A673 (cell line): ENCODE measurements at regions not wholly inside any gene's neighbourhood (a gene's known extent, or its start where the extent isn't known, plus 50 kb on each side); places are given as distances from the start of the nearest gene placed in this dataset.

Source experiments
- BruUV-seq: library from RNA; stranded (reverse); fragments of 400-500 nt; replicated peaks from 2 replicates; lab custom pipeline; 2021; lab: Mats Ljungman, UMichigan
- CTCF ChIA-PET: fragments of 300-600 bp; sonication (Branson Sonifier 250); formaldehyde crosslinking; loops from one replicate; lab custom pipeline; 2022; ENCODE audit warnings: antibody characterized with exemption; lab: Charles Lee
- POLR2A ChIA-PET: fragments of 300-600 bp; sonication (Branson Sonifier 250); formaldehyde crosslinking; loops from one replicate; lab custom pipeline; 2022; ENCODE audit warnings: antibody characterized with exemption; ENCODE audit not compliant: low non-redundant PET; lab: Charles Lee
- DNase-seq: peaks from one replicate; pipeline ENCODE4 v3.0.0-alpha.2; 2015; ENCODE audit warnings: low spot score
- H3K27ac ChIP-seq: fragments of 200-600 bp; sonication (generic); 2 replicates; pipeline ENCODE4 v1.5.1; 2016; ENCODE audit warnings: mixed run types, low read depth, mild to moderate bottlenecking, mixed read lengths, antibody characterized with exemption, low read length; ENCODE audit not compliant: poor library complexity, severe bottlenecking
- H3K27me3 ChIP-seq: fragments of 200-600 bp; sonication (generic); replicated peaks from 2 replicates; pipeline ENCODE4 v1.6.1; 2017; ENCODE audit warnings: mixed run types, low read depth, mild to moderate bottlenecking, mixed read lengths, antibody characterized with exemption, low read length; ENCODE audit not compliant: insufficient read depth, poor library complexity
- H3K36me3 ChIP-seq: fragments of 200-600 bp; sonication (generic); 2 replicates; pipeline ENCODE4 v1.6.1; 2016; ENCODE audit warnings: mixed run types, mild to moderate bottlenecking, mixed read lengths, antibody characterized with exemption, low read length; ENCODE audit not compliant: insufficient read depth, poor library complexity, severe bottlenecking
- H3K4me1 ChIP-seq: fragments of 200-600 bp; sonication (generic); 2 replicates; pipeline ENCODE4 v1.6.1; 2017; ENCODE audit warnings: mixed run types, mild to moderate bottlenecking, mixed read lengths, antibody characterized with exemption, low read length; ENCODE audit not compliant: insufficient read depth, poor library complexity, severe bottlenecking
- H3K4me3 ChIP-seq: fragments of 200-600 bp; sonication (generic); 2 replicates; pipeline ENCODE4 v1.5.1; 2016; ENCODE audit warnings: low read depth, mixed run types, mild to moderate bottlenecking, mixed read lengths, low read length; ENCODE audit not compliant: poor library complexity, severe bottlenecking
- H3K9me3 ChIP-seq: fragments of 200-600 bp; sonication (generic); 2 replicates; pipeline ENCODE4 v1.6.1; 2016; ENCODE audit warnings: mixed run types, low read depth, mild to moderate bottlenecking, mixed read lengths, antibody characterized with exemption, low read length; ENCODE audit not compliant: poor library complexity, severe bottlenecking
- CTCF ChIP-seq: fragments of 300-800, 200-600 bp; sonication (generic); conservative IDR thresholded peaks from 2 replicates; pipeline ENCODE4 v1.5.1; 2017; ENCODE audit warnings: low read depth, mild to moderate bottlenecking, antibody characterized with exemption, low read length, moderate library complexity, mixed read lengths
- EZH2 ChIP-seq: fragments of 200-600 bp; sonication (generic); IDR thresholded peaks from 2 replicates; pipeline ENCODE4 v1.6.1; 2017; ENCODE audit warnings: borderline replicate concordance, low read depth, mild to moderate bottlenecking, mixed read lengths, antibody characterized with exemption, low read length; ENCODE audit not compliant: poor library complexity, severe bottlenecking
- intact Hi-C: fragments of 100-400 bp; cut with micrococcal nuclease; formaldehyde crosslinking; loops from one replicate; pipeline ENCODE4 v1.10.0; 2022; ENCODE audit not compliant: unreplicated experiment

- TF ChIP-seq EZH2 (no peak), CTCF (no peak)
- no peaks in the 10 kb centered on the region for H3K9me3 ChIP-seq
- no peak overlapping the region for H3K4me3 ChIP-seq
- DNase-seq: no peak
- H3K36me3 ChIP-seq: no peaks in the 10 kb centered on the region
- H3K27me3 ChIP-seq: no peaks in the 10 kb centered on the region
- no TSS peak for BruUV-seq
- H3K4me1 ChIP-seq: no peaks in the 10 kb centered on the region
- intact Hi-C loops: no loop called here
- CTCF ChIA-PET: no interaction called here
- no peak overlapping the region for H3K27ac ChIP-seq
- POLR2A ChIA-PET: no interaction called here
Observed at GRCh38 chr15:98228846-98229245, 268.3 kb downstream of the ARRDC4 start.

GRCh38 chr15:98230975-98231374 lies 270.5 kb downstream of the ARRDC4 start:
- no peak for DNase-seq
- Histone ChIP-seq H3K36me3 (no peaks in the 10 kb centered on the region), H3K9me3 (no peaks in the 10 kb centered on the region), H3K27ac (no peak overlapping the region), H3K4me1 (no peaks in the 10 kb centered on the region), H3K27me3 (no peaks in the 10 kb centered on the region), H3K4me3 (no peak overlapping the region)
- POLR2A ChIA-PET: no interaction called here
- CTCF ChIA-PET: no interaction called here
- TF ChIP-seq EZH2: no peak
- no peak for TF ChIP-seq CTCF
- no TSS peak for BruUV-seq
- intact Hi-C loops: no loop called here

- no peaks in the 10 kb centered on the region for H3K27me3 ChIP-seq
- H3K9me3 ChIP-seq: no peaks in the 10 kb centered on the region
- no peak for DNase-seq
- ChIA-PET POLR2A (no interaction called here), CTCF (no interaction called here)
- intact Hi-C loops: no loop called here
- H3K4me3 ChIP-seq: no peak overlapping the region
- H3K36me3 ChIP-seq: no peaks in the 10 kb centered on the region
- TF ChIP-seq CTCF: no peak
- TF ChIP-seq EZH2: no peak
- no peaks in the 10 kb centered on the region for H3K4me1 ChIP-seq
- H3K27ac ChIP-seq: no peak overlapping the region
- BruUV-seq: no TSS peak
Observed at GRCh38 chr15:98231696-98232440, 271.4 kb downstream of the ARRDC4 start.
